Rectal smooth muscle tissue (tissue), 1 donor: ENCODE measurements at regions not wholly inside any gene's neighbourhood (a gene's known extent, or its start where the extent isn't known, plus 50 kb on each side); places are given as distances from the start of the nearest gene placed in this dataset.

Experiments
- H3K27ac ChIP-seq: one replicate; pipeline ENCODE4 v1.7.0; 2013; ENCODE audit warnings: low read depth, low read length, inconsistent platforms
- H3K27me3 ChIP-seq: one replicate; pipeline ENCODE4 v1.7.0; 2013; ENCODE audit warnings: low read length; ENCODE audit not compliant: control insufficient read depth, insufficient read depth
- H3K36me3 ChIP-seq: one replicate; pipeline ENCODE4 v1.7.0; 2013; ENCODE audit warnings: low read length; ENCODE audit not compliant: control insufficient read depth, insufficient read depth
- H3K4me1 ChIP-seq: one replicate; pipeline ENCODE4 v1.7.0; 2013; ENCODE audit warnings: low read length; ENCODE audit not compliant: control insufficient read depth, insufficient read depth
- H3K4me3 ChIP-seq: one replicate; pipeline ENCODE4 v1.7.0; 2013; ENCODE audit warnings: low read length
- H3K9ac ChIP-seq: one replicate; pipeline ENCODE4 v1.7.0; 2013; ENCODE audit warnings: low read length

GRCh38 chr6:163694988-163695398 is 280.5 kb downstream of the QKI start:
- Histone ChIP-seq H3K9ac (no peak overlapping the region), H3K27ac (no peak overlapping the region), H3K4me1 (no peaks in the 10 kb centered on the region), H3K36me3 (no peaks in the 10 kb centered on the region), H3K27me3 (no peaks in the 10 kb centered on the region), H3K4me3 (no peak overlapping the region)

DNA sequence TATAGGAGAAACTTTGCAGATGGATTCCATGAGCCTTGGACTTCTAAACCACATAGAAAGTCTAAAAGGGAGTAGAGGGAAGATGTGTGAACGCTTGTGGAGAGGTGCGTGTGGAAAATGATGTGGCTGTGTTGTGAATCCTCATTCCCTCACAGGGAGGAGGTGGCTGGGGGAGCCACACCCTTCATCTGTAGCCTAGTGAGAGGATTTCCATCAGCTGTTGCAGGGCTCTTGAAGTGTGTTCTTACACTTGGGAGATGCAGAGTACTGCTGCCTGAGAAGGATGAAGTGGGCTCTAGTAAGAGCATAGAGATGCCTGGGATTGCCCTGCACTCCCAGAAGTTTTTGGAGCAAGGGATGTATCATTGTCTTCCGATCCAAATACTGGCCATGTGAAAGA is 279.6 kb downstream of the QKI start:
- Histone ChIP-seq H3K4me3 (no peak overlapping the region), H3K36me3 (no peaks in the 10 kb centered on the region), H3K9ac (no peak overlapping the region), H3K27me3 (no peaks in the 10 kb centered on the region), H3K27ac (no peak overlapping the region), H3K4me1 (no peaks in the 10 kb centered on the region)

- Histone ChIP-seq H3K36me3 (no peaks in the 10 kb centered on the region), H3K27me3 (no peaks in the 10 kb centered on the region), H3K27ac (no peak overlapping the region), H3K4me3 (no peak overlapping the region), H3K9ac (no peak overlapping the region), H3K4me1 (no peaks in the 10 kb centered on the region)
Observed at GRCh38 chr6:163691049-163691448, 276.5 kb downstream of the QKI start.

DNA sequence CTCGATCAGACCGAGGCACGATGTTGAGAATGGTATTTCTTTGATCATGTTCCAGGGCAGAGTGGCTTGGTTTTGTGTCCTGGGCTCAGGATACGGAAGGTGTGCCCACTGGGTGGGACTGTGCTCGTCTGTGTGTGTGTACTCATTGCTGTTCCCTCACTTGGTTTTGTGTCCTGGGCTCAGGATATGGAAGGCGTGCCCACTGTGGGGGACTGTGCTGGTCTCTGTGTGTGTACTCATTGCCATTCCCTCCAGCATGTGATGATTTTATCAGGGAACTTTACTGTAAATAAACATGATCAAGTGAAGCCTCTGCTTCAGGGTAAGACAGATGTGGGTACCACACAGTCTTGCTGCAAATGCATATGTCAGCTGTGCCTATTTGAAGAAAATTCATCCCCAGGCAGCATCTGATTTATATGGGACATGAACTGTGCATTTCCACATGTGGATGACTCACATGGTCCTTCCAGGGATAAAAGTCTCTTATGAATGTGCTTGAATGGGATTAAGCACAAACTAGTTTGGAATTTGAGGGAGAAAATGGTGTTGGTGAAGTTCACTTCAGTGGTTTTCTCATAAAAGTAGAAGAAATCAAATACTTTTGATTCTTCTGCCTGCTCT is 274.3 kb downstream of the QKI start:
- Histone ChIP-seq H3K4me1 (no peaks in the 10 kb centered on the region), H3K36me3 (no peaks in the 10 kb centered on the region), H3K9ac (no peak overlapping the region), H3K4me3 (no peak overlapping the region), H3K27ac (no peak overlapping the region), H3K27me3 (no peaks in the 10 kb centered on the region)

GRCh38 chr6:163687075-163687474 is 272.6 kb downstream of the QKI start:
- no peaks in the 10 kb centered on the region for H3K4me1 ChIP-seq
- H3K36me3 ChIP-seq: no peaks in the 10 kb centered on the region
- no peak overlapping the region for H3K9ac ChIP-seq
- no peak overlapping the region for H3K4me3 ChIP-seq
- no peaks in the 10 kb centered on the region for H3K27me3 ChIP-seq
- H3K27ac ChIP-seq: no peak overlapping the region

- H3K4me1 ChIP-seq: no peaks in the 10 kb centered on the region
- no peak overlapping the region for H3K4me3 ChIP-seq
- no peak overlapping the region for H3K27ac ChIP-seq
- no peaks in the 10 kb centered on the region for H3K27me3 ChIP-seq
- no peak overlapping the region for H3K9ac ChIP-seq
- H3K36me3 ChIP-seq: no peaks in the 10 kb centered on the region
Observed at GRCh38 chr6:163686301-163686700, 271.8 kb downstream of the QKI start.

DNA sequence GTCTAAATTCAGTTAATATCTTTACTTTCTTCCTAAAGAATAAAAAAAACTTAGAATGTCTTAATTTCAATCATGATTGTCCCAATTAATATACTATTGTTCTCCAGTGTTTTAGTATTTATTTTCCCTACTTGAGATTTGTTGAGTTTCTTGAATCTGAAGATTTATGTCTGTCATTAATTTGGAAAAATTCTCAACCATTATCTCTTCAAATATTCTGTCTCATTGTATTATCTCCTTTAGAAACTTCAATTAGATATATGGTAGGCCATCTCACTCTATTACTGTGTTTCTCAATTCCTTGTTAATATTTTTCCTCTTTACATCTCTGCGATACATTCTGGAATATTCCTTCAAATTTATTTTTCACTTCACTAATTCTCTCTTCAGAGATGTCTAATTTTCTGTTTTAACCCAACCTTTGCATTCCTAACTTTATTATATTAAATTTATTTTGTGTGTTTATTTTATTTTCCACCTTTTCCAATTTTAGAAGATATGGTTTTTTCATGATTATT is 268.6 kb downstream of the QKI start:
- no peak overlapping the region for H3K27ac ChIP-seq
- H3K9ac ChIP-seq: no peak overlapping the region
- no peaks in the 10 kb centered on the region for H3K4me1 ChIP-seq
- H3K36me3 ChIP-seq: no peaks in the 10 kb centered on the region
- no peak overlapping the region for H3K4me3 ChIP-seq
- H3K27me3 ChIP-seq: no peaks in the 10 kb centered on the region

DNA sequence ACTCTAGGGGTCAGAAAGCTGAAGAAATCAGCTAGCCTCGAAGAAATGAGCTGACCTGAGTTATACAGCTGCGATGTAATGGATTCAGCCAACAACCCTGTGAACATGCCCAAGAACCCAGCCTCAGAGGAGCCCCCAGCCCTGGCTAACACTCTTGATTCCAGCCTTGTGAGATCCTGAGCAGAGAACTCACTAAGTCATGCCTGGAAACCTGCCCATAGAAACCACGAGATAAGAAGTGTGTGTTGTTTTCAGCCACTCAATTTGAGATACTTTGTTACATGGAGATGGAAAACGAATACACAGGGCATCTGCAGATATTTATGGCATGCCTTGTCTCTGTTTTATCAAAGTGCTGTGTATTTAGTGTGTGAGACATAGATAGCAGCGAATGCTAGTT is 265.2 kb downstream of the QKI start:
- Histone ChIP-seq H3K4me1 (no peaks in the 10 kb centered on the region), H3K36me3 (no peaks in the 10 kb centered on the region), H3K4me3 (no peak overlapping the region), H3K9ac (no peak overlapping the region), H3K27ac (no peak overlapping the region), H3K27me3 (no peaks in the 10 kb centered on the region)

- no peak overlapping the region for H3K27ac ChIP-seq
- no peaks in the 10 kb centered on the region for H3K27me3 ChIP-seq
- no peaks in the 10 kb centered on the region for H3K36me3 ChIP-seq
- no peak overlapping the region for H3K4me3 ChIP-seq
- no peaks in the 10 kb centered on the region for H3K4me1 ChIP-seq
- no peak overlapping the region for H3K9ac ChIP-seq
Observed at GRCh38 chr6:163679012-163679660, 264.6 kb downstream of the QKI start.

DNA sequence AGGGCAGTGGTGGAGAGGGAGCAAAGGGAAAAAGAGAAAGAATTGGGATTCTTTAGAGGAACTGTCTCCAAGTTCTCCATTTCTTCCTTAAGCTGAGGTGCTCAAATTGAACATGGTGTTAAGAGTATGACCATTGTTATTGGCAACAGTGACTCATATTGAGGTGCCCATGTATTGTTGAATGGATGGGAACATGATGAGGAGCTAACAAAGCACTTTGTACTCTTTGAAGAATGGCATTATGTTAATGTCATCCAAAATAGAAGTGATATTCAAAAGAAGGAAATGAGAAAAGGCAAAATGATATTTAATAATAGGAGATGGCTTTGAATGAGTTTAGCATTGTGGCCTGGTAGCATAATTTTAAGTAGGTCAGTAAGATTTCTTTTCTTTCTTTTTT is 261.1 kb downstream of the QKI start:
- Histone ChIP-seq H3K27ac (no peak overlapping the region), H3K27me3 (no peaks in the 10 kb centered on the region), H3K9ac (no peak overlapping the region), H3K36me3 (no peaks in the 10 kb centered on the region), H3K4me1 (no peaks in the 10 kb centered on the region), H3K4me3 (no peak overlapping the region)

- no peak overlapping the region for H3K9ac ChIP-seq
- no peak overlapping the region for H3K27ac ChIP-seq
- no peak overlapping the region for H3K4me3 ChIP-seq
- no peaks in the 10 kb centered on the region for H3K27me3 ChIP-seq
- no peaks in the 10 kb centered on the region for H3K4me1 ChIP-seq
- no peaks in the 10 kb centered on the region for H3K36me3 ChIP-seq
Observed at GRCh38 chr6:163672710-163673109, 258.2 kb downstream of the QKI start.

- Histone ChIP-seq H3K27ac (no peak overlapping the region), H3K9ac (no peak overlapping the region), H3K4me1 (no peaks in the 10 kb centered on the region), H3K36me3 (no peaks in the 10 kb centered on the region), H3K27me3 (no peaks in the 10 kb centered on the region), H3K4me3 (no peak overlapping the region)
Observed at GRCh38 chr6:163671791-163672190, 257.3 kb downstream of the QKI start.

DNA sequence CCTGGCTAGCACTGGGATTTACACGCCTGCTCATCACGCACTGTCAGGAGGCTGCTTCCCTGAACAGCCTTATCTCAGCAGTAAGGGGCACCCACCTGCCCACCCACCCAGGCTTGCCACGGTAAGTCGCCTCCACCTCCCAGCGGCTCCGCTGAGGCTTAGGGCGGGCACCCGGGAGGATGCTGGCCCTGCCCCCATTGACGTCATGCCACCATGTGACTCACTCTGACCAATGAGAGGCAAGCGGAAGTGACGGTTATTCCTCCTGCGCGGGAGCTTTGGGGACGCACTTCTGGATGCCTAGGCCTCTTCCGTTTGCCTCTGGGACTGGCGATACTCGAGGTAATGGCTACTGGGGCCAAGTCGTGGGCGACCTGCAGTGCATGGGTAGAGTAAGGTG is 256.8 kb downstream of the QKI start:
- no peaks in the 10 kb centered on the region for H3K4me1 ChIP-seq
- H3K36me3 ChIP-seq: no peaks in the 10 kb centered on the region
- H3K9ac ChIP-seq: no peak overlapping the region
- no peaks in the 10 kb centered on the region for H3K27me3 ChIP-seq
- no peak overlapping the region for H3K27ac ChIP-seq
- H3K4me3 ChIP-seq: no peak overlapping the region
